Choroid plexus epithelial cell (primary cell): ENCODE measurements at regions not wholly inside any gene's neighbourhood (a gene's known extent, or its start where the extent isn't known, plus 50 kb on each side); places are given as distances from the start of the nearest gene placed in this dataset.

Source experiments
- DNase-seq: peaks from one replicate; pipeline ENCODE4 v3.0.0-alpha.2; 2010; ENCODE audit warnings: low read depth
- H3K4me3 ChIP-seq: 2 replicates; pipeline ENCODE4 v1.5.1; 2011; ENCODE audit warnings: low read depth, mild to moderate bottlenecking, control low read depth, low read length, moderate library complexity
- CTCF ChIP-seq: conservative IDR thresholded peaks from 2 replicates; pipeline ENCODE4 v1.5.1; 2011; ENCODE audit warnings: low read depth, mild to moderate bottlenecking, control low read depth, inconsistent platforms, low read length, moderate library complexity

- no peak for DNase-seq
- TF ChIP-seq CTCF, result no peak
- H3K4me3 ChIP-seq, result no peak overlapping the region
These were observed 84.5 kb downstream of the ADRA2A start for GRCh38 chr10:111161109-111161874.

GRCh38 chr10:111171183-111171582, 94.4 kb downstream of the ADRA2A start:
- no peak for DNase-seq
- no peak overlapping the region for H3K4me3 ChIP-seq
- TF ChIP-seq CTCF, result no peak

- no peak overlapping the region for H3K4me3 ChIP-seq
- no peak for DNase-seq
- no peak for TF ChIP-seq CTCF
These were observed 99.0 kb downstream of the ADRA2A start for GRCh38 chr10:111175787-111176186.

- no peak for TF ChIP-seq CTCF
- H3K4me3 ChIP-seq, result no peak overlapping the region
- DNase-seq, result no peak
These were observed 100.5 kb downstream of the ADRA2A start for GRCh38 chr10:111177379-111177778.

- no peak for TF ChIP-seq CTCF
These were observed 102.7 kb downstream of the ADRA2A start for GRCh38 chr10:111179514-111179913.

GRCh38 chr10:111186358-111186757, 109.5 kb downstream of the ADRA2A start:
- H3K4me3 ChIP-seq, result no peak overlapping the region
- no peak for DNase-seq
- TF ChIP-seq CTCF, result no peak

More at GRCh38 chr10:111179514-111179913, 102.7 kb downstream of the ADRA2A start:
- no peak for DNase-seq
- no peak overlapping the region for H3K4me3 ChIP-seq

GRCh38 chr10:111187096-111187495, 110.3 kb downstream of the ADRA2A start:
- no peak for DNase-seq
- TF ChIP-seq CTCF, result no peak
- no peak overlapping the region for H3K4me3 ChIP-seq
